Islet precursor cell (in vitro differentiated cells): ENCODE measurements at regions not wholly inside any gene's neighbourhood (a gene's known extent, or its start where the extent isn't known, plus 50 kb on each side); places are given as distances from the start of the nearest gene placed in this dataset.
"Not testable (repeated sequence)": the region's sequence is repeated elsewhere in the genome, so short reads cannot be mapped to it uniquely, and the experiment has no call there.

ENCODE experiments used
- DNase-seq: peaks from one replicate; pipeline ENCODE4 v3.0.0-alpha.2; 2018

DNA sequence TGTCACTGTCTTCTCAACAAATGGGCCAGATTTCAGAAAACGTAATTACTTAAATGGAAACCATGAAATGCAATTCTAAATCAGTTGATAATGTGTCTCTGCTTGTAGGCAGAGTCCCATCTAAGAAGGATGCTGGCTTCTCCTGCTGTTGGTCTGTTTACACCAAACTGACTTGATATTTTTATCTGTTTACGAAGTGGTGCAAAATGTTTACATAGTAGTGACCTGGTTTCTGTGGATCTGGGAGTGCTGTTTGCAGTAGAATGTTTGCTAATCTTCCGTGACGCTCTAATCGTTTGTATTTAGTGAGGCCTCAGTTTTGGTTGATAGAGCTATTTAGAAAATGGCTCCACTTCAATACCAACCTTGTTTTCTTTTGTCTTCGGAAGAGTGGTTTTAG is 213.5 kb downstream of the VEGFC start:
- DNase-seq: no peak

- DNase-seq: no peak
These were observed 209.4 kb downstream of the VEGFC start for GRCh38 chr4:176583278-176583677.

DNA sequence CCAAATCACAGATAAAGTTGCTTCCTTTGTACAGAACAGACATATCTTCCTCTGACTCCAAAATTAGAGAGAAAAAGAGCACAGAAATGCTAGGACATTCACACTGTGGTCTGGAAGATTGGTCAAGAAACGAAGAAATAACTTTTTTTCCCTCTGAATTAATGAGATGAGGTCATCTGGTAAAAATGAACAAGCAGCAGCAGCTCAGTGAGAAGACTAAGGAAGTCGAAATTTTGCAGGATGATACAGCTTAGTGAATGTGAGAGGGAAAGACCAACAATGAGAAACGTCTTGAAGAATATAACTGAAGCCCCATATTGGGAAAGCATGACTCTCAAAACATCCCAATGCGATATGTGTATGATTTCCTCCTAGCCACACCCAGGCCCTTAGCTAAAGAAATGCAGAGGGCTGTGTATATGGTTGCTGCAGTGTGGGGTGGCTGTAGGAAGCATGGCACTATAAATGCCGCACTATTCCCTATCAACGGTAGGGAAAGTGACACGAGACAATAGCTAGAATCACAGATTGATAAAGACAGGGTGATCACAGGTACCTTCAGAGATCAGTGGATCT is 208.6 kb downstream of the VEGFC start:
- DNase-seq: no peak

DNA sequence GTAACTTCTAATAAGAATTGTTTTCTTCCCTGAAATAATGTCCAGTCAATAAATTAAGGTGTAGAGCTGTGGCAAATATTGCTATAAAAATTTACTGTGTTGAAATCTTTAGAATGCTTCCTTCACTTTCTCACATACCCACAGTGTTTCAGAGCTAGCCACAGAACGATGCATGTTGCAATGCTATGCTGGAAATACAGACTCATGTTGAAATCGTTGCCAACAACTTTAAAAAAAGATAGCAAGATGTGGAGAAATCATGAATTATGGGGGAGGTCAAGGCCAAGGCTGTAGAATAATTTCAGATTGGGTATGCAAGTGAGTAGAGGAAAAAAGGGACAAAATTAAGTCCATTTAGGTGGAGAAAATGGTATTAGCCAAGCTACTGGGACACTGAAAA is 204.8 kb downstream of the VEGFC start:
- DNase-seq: no peak

DNA sequence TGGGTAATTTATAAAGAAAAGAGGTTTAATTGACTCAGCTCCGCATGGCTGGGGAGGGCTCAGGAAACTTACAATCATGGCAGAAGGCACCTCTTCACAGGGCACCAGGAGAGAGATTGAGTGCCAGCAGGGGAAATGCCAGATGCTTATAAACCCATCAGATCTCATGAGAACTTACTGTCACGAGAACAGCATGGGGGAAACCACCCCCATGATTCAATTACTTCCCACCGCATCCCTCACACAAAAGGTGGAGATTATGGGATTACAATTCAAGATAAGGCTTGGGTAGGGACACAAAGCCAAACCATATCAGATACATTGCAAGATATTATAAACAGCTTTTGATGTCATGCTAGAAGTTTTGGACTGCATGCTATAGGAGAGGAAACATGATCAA is 204.3 kb downstream of the VEGFC start:
- DNase-seq: no peak

DNA sequence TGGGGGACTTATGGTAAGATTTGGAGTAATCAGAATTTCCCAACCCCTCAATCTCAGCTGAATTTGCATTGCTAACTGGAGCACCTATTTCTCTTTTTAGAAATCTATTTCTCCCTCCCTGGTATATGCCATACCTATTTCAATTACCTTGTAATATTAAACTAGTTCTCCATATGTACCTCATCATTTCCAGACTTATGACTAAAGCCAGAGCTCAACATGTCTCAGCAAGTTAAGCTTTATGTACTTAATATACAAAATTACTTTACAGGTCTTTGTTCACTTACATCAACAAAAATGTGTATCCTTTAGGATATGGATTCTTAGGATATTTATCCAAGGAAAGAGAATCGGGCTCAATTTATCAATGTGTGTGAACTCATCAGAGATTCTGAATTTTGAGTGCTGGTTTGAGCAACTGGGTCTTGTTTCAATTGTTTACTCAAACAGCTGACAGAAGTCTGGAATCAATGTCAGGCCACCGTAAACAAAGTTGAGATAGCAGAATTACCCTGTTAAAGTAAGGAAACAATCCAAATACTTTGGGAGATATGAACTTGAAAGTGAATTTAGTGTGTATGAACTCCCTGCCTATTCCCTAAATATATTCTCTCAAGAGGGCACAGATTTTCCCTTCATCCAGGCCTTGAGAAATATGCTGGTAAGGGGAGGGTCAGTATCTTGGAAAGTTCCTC is 199.6 kb downstream of the VEGFC start:
- DNase-seq: no peak

DNA sequence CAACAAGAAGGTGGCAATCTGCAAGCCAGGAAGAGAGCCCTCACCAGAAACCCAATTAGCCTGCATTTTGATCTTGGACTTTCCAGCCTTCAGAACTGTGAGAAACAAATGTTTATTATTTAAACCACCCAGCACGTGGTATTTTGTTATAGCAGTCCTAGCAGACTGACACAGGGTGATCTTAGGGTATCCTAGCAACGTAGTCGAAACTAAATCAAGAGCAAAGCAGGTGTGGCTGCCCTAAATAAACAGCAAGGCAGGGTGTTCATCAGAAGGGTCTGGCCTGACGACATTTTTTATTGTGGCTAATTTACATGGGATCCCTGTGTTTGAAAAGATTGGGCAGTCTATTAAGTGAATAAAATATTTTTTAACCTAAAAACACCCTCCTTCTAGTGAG is 198.8 kb downstream of the VEGFC start:
- DNase-seq: no peak

DNA sequence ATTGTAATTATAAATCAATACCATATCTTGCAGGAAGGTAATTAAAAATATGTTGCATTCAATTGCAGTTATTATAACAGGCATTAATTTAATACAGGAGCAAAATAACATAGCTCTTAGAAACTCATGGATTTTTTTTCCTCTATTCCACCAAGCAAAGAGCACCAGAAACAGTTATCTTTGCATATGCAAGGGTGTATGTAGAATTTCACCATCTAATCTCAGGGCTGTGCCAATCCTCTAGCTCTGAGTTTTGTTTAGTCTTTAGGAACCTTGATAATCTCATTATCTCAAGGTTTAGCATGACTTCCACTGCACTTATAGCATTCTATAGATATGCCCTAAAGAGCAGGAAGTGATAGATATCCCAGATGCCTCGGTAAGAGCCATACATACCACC is 197.5 kb downstream of the VEGFC start:
- no peak for DNase-seq

DNA sequence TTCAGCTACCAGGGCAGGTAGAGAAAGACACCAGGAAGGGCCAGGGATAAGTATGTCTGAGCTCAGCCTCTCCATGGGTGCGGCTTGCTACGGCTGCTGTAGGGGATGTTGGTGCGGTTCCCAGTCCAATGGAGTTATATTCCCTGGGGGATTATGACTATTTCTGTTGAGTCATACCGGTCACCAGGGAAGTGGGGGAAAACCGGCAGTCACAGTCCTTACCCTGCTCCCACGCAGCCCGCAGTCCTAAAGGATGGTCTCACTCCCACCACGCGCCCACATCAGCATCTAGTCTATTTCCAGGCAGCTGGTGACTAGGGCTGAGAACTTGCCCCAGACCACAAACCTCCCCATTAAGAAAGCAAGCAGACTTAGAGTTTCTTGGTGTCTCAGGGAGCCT is 191.6 kb downstream of the VEGFC start:
- DNase-seq: no peak

DNA sequence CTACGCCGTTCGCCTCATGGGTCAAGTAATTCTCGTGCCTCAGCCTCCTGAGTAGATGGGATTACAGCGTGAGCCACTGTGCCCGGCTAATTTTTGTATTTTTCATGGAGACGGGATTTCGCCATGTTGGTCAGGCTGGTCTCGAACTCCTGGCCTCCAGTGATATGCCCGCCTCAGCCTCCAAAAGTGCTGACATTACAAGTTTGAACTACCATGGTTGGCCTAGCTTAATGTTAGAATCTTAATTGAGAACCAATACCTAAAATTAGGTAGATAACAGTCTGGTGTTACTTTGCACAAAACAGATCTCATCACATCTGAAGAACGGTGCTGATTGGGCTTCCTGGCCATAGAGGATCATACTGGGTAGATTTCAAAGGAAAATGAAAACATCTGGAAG is 184.9 kb downstream of the VEGFC start:
- no peak for DNase-seq

DNA sequence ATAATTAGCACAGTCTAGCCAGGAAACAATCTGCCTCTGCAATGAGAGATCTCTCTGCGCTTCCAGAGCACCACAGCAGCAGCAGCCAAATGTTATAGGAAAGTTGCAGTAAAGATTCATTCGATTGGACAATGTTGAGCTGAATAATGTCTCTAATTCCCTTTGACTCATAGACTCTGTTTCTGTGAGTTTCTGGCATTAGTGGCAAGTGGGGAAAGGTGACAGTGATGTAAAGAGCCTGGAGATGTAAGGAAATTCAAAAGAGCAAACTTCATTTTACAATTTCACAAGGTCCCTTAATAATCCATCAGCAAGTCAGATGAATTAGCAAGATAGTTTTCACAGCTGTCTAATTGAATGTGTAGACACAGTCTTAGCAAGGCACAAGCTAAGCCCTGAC is 184.4 kb downstream of the VEGFC start:
- no peak for DNase-seq

DNA sequence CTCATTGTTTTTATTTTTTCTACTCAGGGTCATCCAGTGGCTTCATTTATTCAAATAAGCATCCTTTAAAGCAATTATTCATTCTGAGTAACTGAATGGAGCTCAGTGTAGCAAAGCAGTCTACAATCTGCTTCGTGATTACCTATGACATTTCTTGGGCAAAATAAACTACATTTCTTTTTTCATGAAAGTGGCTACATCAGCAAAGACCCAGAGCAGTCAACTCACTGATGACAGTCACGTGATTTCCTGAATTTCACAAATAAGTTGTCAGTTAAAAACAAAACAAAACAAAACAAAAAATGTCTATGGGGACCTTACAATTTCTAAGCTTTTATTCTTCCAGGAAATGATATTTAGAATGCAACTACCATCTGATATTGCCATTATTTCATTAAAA is 182.1 kb downstream of the VEGFC start:
- no peak for DNase-seq

DNA sequence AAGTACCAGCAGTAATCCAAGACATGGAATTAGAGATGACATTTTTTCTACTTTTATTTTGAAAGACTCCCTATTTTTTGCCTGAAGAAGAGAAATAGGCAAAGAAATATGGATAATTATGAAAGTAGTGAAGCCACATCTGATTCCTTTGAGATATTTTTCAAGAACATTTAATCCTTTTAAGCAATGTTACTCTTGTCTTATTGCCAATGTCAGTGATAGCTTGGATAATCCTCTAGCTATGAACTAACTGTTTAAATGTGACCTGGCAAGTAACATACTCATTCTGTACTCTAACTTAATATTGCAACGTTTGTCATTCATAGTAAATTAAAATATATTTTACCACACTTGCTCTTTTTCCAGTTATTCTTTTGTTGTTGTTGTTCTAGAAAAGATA is 181.3 kb downstream of the VEGFC start:
- no peak for DNase-seq

- DNase-seq: no peak
These were observed 180.8 kb downstream of the VEGFC start for GRCh38 chr4:176611951-176612350.

DNA sequence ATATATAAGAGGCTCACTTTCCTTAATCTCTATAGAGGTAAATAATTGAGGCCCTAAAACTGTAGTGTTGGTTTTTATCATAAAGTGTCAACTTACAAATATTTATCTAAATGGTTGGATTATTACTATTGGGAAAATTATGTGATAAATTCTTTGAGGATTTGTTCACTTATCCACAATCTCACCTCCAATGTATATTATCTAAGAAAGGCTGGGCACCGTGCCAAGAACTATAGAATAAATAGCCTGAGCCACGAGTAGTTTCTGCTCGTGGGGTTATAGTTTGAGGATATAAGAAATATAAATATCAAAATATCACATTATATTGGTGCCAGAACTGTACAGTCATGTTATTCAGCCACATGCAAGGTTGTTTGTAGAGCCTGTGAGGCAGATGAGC is 177.9 kb downstream of the VEGFC start:
- DNase-seq: no peak

DNA sequence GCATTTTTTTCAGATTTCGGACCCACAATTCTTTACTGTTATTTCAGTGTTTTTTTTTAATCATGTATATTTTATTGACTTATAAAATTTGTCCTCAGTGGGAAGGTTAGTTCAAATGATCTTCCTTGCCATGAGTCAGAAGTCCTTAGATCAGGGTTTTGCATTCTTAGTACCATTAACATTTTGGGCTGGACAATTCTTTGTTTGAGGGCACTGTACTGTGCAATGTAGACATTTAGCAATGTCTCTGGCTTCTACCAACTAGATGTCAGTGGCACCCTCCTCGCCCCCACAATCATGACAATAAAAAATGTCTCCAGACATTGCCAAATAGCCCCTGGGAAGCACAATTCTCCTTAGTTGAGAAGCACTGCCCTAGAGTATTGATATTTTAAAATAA is 176.6 kb downstream of the VEGFC start:
- DNase-seq: no peak

DNA sequence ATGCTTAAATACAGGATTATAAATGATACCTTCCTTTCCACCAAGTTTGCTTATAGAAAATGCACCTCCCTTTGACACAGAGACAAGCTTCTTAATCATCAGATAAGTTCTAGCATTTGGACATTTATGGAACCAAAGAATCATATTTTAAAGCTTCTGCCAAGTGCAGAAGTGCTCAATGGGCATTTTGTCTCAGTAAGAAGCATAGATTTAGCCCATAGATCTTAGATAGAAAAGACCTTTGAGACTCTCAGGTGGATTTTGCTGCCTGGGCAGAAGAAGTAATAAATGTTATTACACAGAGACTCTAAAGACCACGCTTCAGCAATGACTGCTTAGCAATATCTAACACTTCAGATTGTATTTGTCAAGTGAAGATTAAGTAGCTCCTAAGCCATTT is 174.6 kb downstream of the VEGFC start:
- no peak for DNase-seq

DNA sequence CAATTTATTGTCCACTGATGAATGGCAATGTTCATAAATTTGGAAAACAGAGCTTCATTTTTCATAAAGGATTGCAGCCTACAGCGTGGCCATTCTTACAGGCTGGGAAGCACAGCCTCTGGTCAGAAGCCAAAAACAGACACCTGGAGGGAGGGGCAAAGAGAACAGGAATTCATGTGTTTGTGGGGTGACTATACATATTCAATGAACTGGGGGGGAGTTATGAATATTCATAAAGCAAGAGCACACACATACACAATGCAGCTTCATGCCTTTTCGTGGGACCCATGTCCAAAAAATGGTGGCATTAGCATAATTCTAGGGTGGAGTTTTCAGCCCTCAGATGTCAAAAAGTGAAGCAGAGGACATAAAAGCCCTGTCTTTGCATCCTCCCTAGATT is 173.3 kb downstream of the VEGFC start:
- no peak for DNase-seq

GRCh38 chr4:176622251-176622948 is 170.3 kb downstream of the VEGFC start:
- DNase-seq: no peak

DNA sequence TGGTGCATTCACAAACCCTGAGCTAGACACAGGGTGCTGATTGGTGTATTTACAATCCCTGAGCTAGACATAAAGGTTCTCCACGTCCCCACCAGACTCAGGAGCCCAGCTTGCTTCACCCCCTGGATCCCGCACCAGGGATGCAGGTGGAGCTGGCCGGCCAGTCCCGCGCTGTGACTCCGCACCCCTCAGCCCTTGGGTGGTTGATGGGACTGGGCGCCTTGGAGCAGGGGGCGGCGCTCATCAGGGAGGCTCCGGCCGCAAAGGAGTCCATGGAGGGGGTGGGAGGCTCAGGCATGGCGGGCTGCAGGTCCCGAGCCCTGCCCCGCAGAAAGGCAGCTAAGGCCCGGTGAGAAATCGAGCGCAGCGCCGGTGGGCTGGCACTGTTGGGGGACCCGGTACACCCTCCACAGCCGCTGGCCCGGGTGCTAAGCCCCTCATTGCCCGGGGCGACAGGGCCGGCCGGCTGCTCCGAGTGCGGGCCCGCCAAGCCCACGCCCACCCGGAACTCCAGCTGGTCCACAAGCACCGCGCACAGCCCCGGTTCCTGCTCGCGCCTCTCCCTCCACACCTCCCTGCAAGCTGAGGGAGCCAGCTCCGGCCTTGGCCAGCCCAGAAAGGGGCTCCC is 167.6 kb downstream of the VEGFC start:
- not testable (repeated sequence) for DNase-seq

- no peak for DNase-seq
These were observed 164.8 kb downstream of the VEGFC start for GRCh38 chr4:176627916-176628315.

GRCh38 chr4:176631611-176632010 is 161.1 kb downstream of the VEGFC start:
- DNase-seq: no peak
